HepG2 (cell line): ENCODE measurements at regions not wholly inside any gene's neighbourhood (a gene's known extent, or its start where the extent isn't known, plus 50 kb on each side); places are given as distances from the start of the nearest gene placed in this dataset.

Source experiments
- ATAC-seq: fragments of 200-7000 bp; cut with Tn5 transposase; 3 replicates; pipeline ENCODE4 v1.9.1; 2020; ENCODE audit warnings: mild to moderate bottlenecking, moderate library complexity
- BruUV-seq: library from RNA; stranded (reverse); fragments of 400-500 nt; replicated peaks from 2 replicates; lab custom pipeline; 2021; lab: Mats Ljungman, UMichigan
- CTCF ChIA-PET: fragments of 300-600 bp; formaldehyde crosslinking; extraction: SDS; loops from one replicate; lab custom pipeline; 2021; ENCODE audit warnings: low total read pairs, inconsistent platforms, low intra/inter-chr PET ratio; lab: Yijun Ruan, JAX
- POLR2A ChIA-PET: fragments of 350-600 bp; sonication (Branson Sonifier 250); formaldehyde crosslinking; loops from one replicate; lab custom pipeline; 2020; ENCODE audit warnings: antibody characterized with exemption, inconsistent platforms; lab: Yijun Ruan, JAX
- DNase-seq: peaks from one replicate; pipeline ENCODE4 v3.0.0-alpha.2; 2015; ENCODE audit warnings: low spot score
- FAIRE-seq: peaks from 3 replicates; lab custom pipeline; 2011; peaks lifted over from hg19 to GRCh38; lab: Jason Lieb, UNC
- H2AFZ ChIP-seq: one replicate; pipeline ENCODE4 v1.6.1; 2011; ENCODE audit warnings: low read length, inconsistent platforms
- H3K27ac ChIP-seq: fragments of 300-600 bp; 3 replicates; pipeline ENCODE4 v1.8.0; 2011; ENCODE audit warnings: mixed run types, mild to moderate bottlenecking, mixed read lengths, low read length, inconsistent platforms; ENCODE audit not compliant: insufficient read depth; ENCODE audit errors: extremely low read length
- H3K27me3 ChIP-seq, 2 experiments: fragments of 200-600 bp in 1 of 2; 2 replicates in 1 of 2; 3 replicates in 1 of 2; pipeline versions ENCODE4 v1.6.0 to v1.8.0; 2011; ENCODE audit warnings: low read length in 2 of 2, mild to moderate bottlenecking in 2 of 2, moderate library complexity in 2 of 2, inconsistent platforms in 1 of 2; ENCODE audit not compliant: insufficient read depth in 2 of 2, control insufficient read depth in 1 of 2
- H3K36me3 ChIP-seq, 2 experiments: fragments of 200-600 bp in 1 of 2; replicated peaks in 1 of 2; 2 replicates in 1 of 2; 3 replicates in 1 of 2; pipeline versions ENCODE4 v1.5.1 to v1.8.0; 2011; ENCODE audit warnings: low read length in 2 of 2, inconsistent platforms in 1 of 2; ENCODE audit not compliant: insufficient read depth in 2 of 2, control insufficient read depth in 1 of 2
- H3K4me1 ChIP-seq: 2 replicates; pipeline ENCODE4 v1.5.1; 2012; ENCODE audit warnings: low read length, inconsistent platforms; ENCODE audit not compliant: insufficient read depth
- H3K4me2 ChIP-seq: 2 replicates; pipeline ENCODE4 v1.6.0; 2011; ENCODE audit warnings: low read depth, low read length, inconsistent platforms
- H3K4me3 ChIP-seq, 3 experiments: fragments of 200-600 bp in 1 of 3; sonication (generic), shearing (Covaris generic) in 1 of 3; replicated peaks in 1 of 3; 2 replicates each; pipeline ENCODE4 v1.5.1; 2011 to 2016; ENCODE audit warnings: low read length in 3 of 3, inconsistent platforms in 2 of 3, low read depth in 2 of 3, mild to moderate bottlenecking in 2 of 3, control low read depth in 1 of 3, mixed read lengths in 1 of 3; ENCODE audit not compliant: insufficient read depth in 1 of 3
- H3K79me2 ChIP-seq: one replicate; pipeline ENCODE4 v1.6.1; 2011; ENCODE audit warnings: low read length, inconsistent platforms; ENCODE audit not compliant: insufficient read depth
- H3K9ac ChIP-seq: 2 replicates; pipeline ENCODE4 v1.6.0; 2011; ENCODE audit warnings: mild to moderate bottlenecking, low read depth, low read length, inconsistent platforms; ENCODE audit not compliant: insufficient read depth
- H3K9me3 ChIP-seq: 2 replicates; pipeline ENCODE4 v1.5.1; 2012; ENCODE audit warnings: mild to moderate bottlenecking, low read length
- H4K20me1 ChIP-seq: 2 replicates; pipeline ENCODE4 v1.6.0; 2011; ENCODE audit warnings: inconsistent platforms, mild to moderate bottlenecking, low read length, moderate library complexity; ENCODE audit not compliant: insufficient read depth
- CEBPG ChIP-seq: IDR thresholded peaks from 2 replicates; pipeline ENCODE4 v1.6.1; 2016
- HMGA1 ChIP-seq: sonication (generic); formaldehyde crosslinking; conservative IDR thresholded peaks from 2 replicates; pipeline ENCODE4 v1.4.0; 2020; ENCODE audit warnings: missing genetic modification reagents
- HNF4G ChIP-seq, 2 experiments: sonication (generic) in 1 of 2; formaldehyde crosslinking in 1 of 2; IDR thresholded peaks; 2 replicates each; pipeline versions ENCODE4 v1.4.0 to v1.6.1; 2011 to 2020; ENCODE audit warnings: borderline replicate concordance in 2 of 2, low read depth in 2 of 2, mild to moderate bottlenecking in 2 of 2, low read length in 1 of 2, missing genetic modification reagents in 1 of 2, moderate library complexity in 1 of 2
- KLF6 ChIP-seq: IDR thresholded peaks from 2 replicates; pipeline ENCODE4 v1.8.0; 2016; ENCODE audit warnings: missing biosample characterization, missing genetic modification reagents
- POGZ ChIP-seq: sonication (generic); formaldehyde crosslinking; IDR thresholded peaks from 2 replicates; pipeline ENCODE4 v1.4.0; 2020; ENCODE audit warnings: mild to moderate bottlenecking, missing genetic modification reagents
- SATB2 ChIP-seq: sonication (generic); formaldehyde crosslinking; IDR thresholded peaks from 2 replicates; pipeline ENCODE4 v1.5.0; 2020; ENCODE audit warnings: missing genetic modification reagents
- SOX5 ChIP-seq: IDR thresholded peaks from 2 replicates; pipeline ENCODE4 v1.6.1; 2016; ENCODE audit warnings: borderline replicate concordance
- TMF1 ChIP-seq: sonication (generic); formaldehyde crosslinking; IDR thresholded peaks from 2 replicates; pipeline ENCODE4 v1.8.1; 2022; ENCODE audit warnings: low read depth, missing genetic modification reagents
- YY1 ChIP-seq: IDR thresholded peaks from 2 replicates; pipeline ENCODE4 v1.6.1; 2011; ENCODE audit warnings: low read length, low read depth, moderate library complexity, mild to moderate bottlenecking; ENCODE audit not compliant: insufficient read depth, insufficient replicate concordance
- ZBTB1 ChIP-seq: sonication (generic); formaldehyde crosslinking; IDR thresholded peaks from 2 replicates; pipeline ENCODE4 v1.4.0; 2020; ENCODE audit warnings: missing genetic modification reagents, borderline replicate concordance
- ZNF20 ChIP-seq: sonication (generic); formaldehyde crosslinking; IDR thresholded peaks from 2 replicates; pipeline ENCODE4 v1.4.0; 2020; ENCODE audit warnings: mild to moderate bottlenecking, moderate library complexity, missing genetic modification reagents
- ZNF317 ChIP-seq: sonication (generic); formaldehyde crosslinking; IDR thresholded peaks from 2 replicates; pipeline ENCODE4 v1.5.0; 2020; ENCODE audit warnings: mild to moderate bottlenecking, missing genetic modification reagents
- ZNF34 ChIP-seq: sonication (generic); formaldehyde crosslinking; IDR thresholded peaks from 2 replicates; pipeline ENCODE4 v1.4.0; 2020; ENCODE audit warnings: mild to moderate bottlenecking, missing genetic modification reagents, borderline replicate concordance
- ZNF709 ChIP-seq: sonication (generic); formaldehyde crosslinking; IDR thresholded peaks from 2 replicates; pipeline ENCODE4 v1.5.0; 2020; ENCODE audit warnings: mild to moderate bottlenecking, missing genetic modification reagents
- ZNF83 ChIP-seq: sonication (generic); formaldehyde crosslinking; IDR thresholded peaks from 2 replicates; pipeline ENCODE4 v1.4.0; 2020; ENCODE audit warnings: missing genetic modification reagents, mild to moderate bottlenecking, borderline replicate concordance
- WGBS: methylation state at CpG from one replicate; pipeline ENCODE4 v1.1.6; 2017; ENCODE audit warnings: low lambda C conversion rate; 5-methylcytosine and 5-hydroxymethylcytosine counted together
- in situ Hi-C: cut with HindIII; loops from 2 replicates; pipeline ENCODE4 v1.10.0; 2017; ENCODE audit warnings: low pct_unique_long_range_greater_than_20kb; ENCODE audit not compliant: extremely low pct_ligation_motif_present
- intact Hi-C: fragments of 100-400 bp; cut with micrococcal nuclease; formaldehyde crosslinking; loops from one replicate; pipeline ENCODE4 v1.10.0; 2022; ENCODE audit not compliant: unreplicated experiment
- TF ChIP-seq, protein P1 (sequence below), 2 experiments: IDR thresholded peaks; 2 replicates each; pipeline ENCODE4 v1.6.1; 2011 to 2012; ENCODE audit warnings: low read length in 2 of 2, borderline replicate concordance in 1 of 2, low read depth in 1 of 2, mild to moderate bottlenecking in 1 of 2, moderate library complexity in 1 of 2
- TF ChIP-seq, protein P2 (sequence below): sonication (generic); formaldehyde crosslinking; IDR thresholded peaks from 2 replicates; pipeline ENCODE4 v1.5.0; 2020; ENCODE audit warnings: mild to moderate bottlenecking, missing genetic modification reagents, moderate library complexity

DNA sequence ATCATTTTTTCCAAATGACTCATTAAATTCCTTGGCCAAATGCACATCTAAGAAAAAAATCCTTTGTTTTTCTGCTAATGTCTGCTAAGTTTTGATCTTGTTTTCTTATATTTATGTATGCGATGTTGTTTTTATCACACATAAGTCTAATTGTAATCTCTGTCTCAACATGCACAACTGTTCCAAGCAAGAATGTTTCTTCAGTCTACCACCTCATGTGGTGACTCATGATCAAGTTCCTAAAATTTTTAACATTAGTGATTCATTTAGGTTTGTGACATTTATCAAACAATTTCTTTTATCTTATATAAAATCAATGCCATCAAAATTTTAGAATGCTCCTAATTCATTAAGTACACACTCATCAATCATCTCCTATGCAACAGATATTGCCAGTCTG is 763.9 kb upstream of the FAM174A start:
- DNase-seq (no peak), FAIRE-seq (no peak), ATAC-seq (no peak)
- Histone ChIP-seq H3K27ac (no peak overlapping the region), H3K27me3 (no peaks in the 10 kb centered on the region), H4K20me1 (no peaks in the 10 kb centered on the region), H2AFZ (no peak overlapping the region), H3K9me3 (no peaks in the 10 kb centered on the region), H3K4me1 (no peaks in the 10 kb centered on the region), H3K4me2 (no peak overlapping the region), H3K4me3 (no peak overlapping the region), H3K79me2 (no peaks in the 10 kb centered on the region), H3K36me3 (no peaks in the 10 kb centered on the region), H3K9ac (no peak overlapping the region)
- BruUV-seq, result no TSS peak
- ChIA-PET CTCF (no interaction called here), POLR2A (no interaction called here)
- no peak for TF ChIP-seq ZNF83 (CRISPR knock-in tag)
- no peak for TF ChIP-seq POGZ (CRISPR knock-in tag)
- TF ChIP-seq, protein P1, sequence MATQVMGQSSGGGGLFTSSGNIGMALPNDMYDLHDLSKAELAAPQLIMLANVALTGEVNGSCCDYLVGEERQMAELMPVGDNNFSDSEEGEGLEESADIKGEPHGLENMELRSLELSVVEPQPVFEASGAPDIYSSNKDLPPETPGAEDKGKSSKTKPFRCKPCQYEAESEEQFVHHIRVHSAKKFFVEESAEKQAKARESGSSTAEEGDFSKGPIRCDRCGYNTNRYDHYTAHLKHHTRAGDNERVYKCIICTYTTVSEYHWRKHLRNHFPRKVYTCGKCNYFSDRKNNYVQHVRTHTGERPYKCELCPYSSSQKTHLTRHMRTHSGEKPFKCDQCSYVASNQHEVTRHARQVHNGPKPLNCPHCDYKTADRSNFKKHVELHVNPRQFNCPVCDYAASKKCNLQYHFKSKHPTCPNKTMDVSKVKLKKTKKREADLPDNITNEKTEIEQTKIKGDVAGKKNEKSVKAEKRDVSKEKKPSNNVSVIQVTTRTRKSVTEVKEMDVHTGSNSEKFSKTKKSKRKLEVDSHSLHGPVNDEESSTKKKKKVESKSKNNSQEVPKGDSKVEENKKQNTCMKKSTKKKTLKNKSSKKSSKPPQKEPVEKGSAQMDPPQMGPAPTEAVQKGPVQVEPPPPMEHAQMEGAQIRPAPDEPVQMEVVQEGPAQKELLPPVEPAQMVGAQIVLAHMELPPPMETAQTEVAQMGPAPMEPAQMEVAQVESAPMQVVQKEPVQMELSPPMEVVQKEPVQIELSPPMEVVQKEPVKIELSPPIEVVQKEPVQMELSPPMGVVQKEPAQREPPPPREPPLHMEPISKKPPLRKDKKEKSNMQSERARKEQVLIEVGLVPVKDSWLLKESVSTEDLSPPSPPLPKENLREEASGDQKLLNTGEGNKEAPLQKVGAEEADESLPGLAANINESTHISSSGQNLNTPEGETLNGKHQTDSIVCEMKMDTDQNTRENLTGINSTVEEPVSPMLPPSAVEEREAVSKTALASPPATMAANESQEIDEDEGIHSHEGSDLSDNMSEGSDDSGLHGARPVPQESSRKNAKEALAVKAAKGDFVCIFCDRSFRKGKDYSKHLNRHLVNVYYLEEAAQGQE (IDR thresholded peaks at IDR 0.05; ENCODE audit: borderline replicate concordance in 1 of 2, low read depth in 1 of 2, low read length in 2 of 2), result no peak
- TF ChIP-seq KLF6, result no peak
- TF ChIP-seq SOX5 (CRISPR knock-in tag), result no peak
- no peak for TF ChIP-seq SATB2 (CRISPR knock-in tag)
- TF ChIP-seq YY1, result no peak
- TF ChIP-seq, protein P2, sequence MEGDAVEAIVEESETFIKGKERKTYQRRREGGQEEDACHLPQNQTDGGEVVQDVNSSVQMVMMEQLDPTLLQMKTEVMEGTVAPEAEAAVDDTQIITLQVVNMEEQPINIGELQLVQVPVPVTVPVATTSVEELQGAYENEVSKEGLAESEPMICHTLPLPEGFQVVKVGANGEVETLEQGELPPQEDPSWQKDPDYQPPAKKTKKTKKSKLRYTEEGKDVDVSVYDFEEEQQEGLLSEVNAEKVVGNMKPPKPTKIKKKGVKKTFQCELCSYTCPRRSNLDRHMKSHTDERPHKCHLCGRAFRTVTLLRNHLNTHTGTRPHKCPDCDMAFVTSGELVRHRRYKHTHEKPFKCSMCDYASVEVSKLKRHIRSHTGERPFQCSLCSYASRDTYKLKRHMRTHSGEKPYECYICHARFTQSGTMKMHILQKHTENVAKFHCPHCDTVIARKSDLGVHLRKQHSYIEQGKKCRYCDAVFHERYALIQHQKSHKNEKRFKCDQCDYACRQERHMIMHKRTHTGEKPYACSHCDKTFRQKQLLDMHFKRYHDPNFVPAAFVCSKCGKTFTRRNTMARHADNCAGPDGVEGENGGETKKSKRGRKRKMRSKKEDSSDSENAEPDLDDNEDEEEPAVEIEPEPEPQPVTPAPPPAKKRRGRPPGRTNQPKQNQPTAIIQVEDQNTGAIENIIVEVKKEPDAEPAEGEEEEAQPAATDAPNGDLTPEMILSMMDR (CRISPR knock-in tag), result no peak
- no peak for TF ChIP-seq CEBPG (CRISPR knock-in tag)
- TF ChIP-seq ZNF317 (CRISPR knock-in tag), result no peak
- TF ChIP-seq HMGA1 (CRISPR knock-in tag), result no peak
- TF ChIP-seq HNF4G (IDR thresholded peaks at IDR 0.05; ENCODE audit: borderline replicate concordance, low read depth, low read length), result no peak
- TF ChIP-seq HNF4G (CRISPR knock-in tag; IDR thresholded peaks at IDR 0.05; ENCODE audit: borderline replicate concordance, low read depth), result no peak
- no peak for TF ChIP-seq TMF1 (CRISPR knock-in tag)
- TF ChIP-seq ZNF709 (CRISPR knock-in tag), result no peak
- no peak for TF ChIP-seq ZNF20 (CRISPR knock-in tag)
- TF ChIP-seq ZNF34 (CRISPR knock-in tag), result no peak
- TF ChIP-seq ZBTB1 (CRISPR knock-in tag), result no peak
- in situ Hi-C loops, result no loop called here
- WGBS, result 34% methylated on average over 1 of the region's 1 CpG
- intact Hi-C loops, result no loop called here
